Activated CD4-positive, alpha-beta T cell treated with anti-CD3 and anti-CD28 coated beads for 1 hour (primary cell): ENCODE measurements at regions not wholly inside any gene's neighbourhood (a gene's known extent, or its start where the extent isn't known, plus 50 kb on each side); places are given as distances from the start of the nearest gene placed in this dataset.
A peak's percentile ranks its signal among the peaks of the same experiment; 100 is the strongest.
"Not testable (repeated sequence)": the region's sequence is repeated elsewhere in the genome, so short reads cannot be mapped to it uniquely, and the experiment has no call there.

Source experiments
- DNase-seq: peaks from one replicate; pipeline ENCODE4 v3.0.0-alpha.2; 2020

GRCh38 chrX:124720532-124720931, 374.2 kb downstream of the SH2D1A start:
- no peak for DNase-seq

- DNase-seq: no peak
Observed at GRCh38 chrX:124725502-124725901, 379.1 kb downstream of the SH2D1A start.

DNA sequence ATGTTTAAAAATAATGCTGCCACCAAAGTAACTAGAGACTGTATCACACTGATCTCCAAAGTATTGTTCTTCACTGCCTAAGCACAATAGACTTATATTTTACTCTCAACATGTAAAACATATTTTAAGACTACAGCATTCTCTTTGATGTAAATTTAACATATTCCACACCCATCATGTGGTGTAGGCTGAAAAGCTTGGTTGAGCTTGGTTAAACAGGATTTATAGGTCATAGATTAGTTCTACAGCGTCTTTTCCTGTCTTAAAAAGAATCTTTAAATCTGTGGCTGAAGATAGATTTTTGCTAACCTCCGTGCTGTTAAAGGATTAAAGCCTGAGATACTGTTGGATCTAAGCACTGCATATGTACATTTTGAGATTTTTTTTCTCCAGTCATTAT, 379.9 kb downstream of the SH2D1A start:
- DNase-seq: no peak

GRCh38 chrX:124726881-124727280, 380.5 kb downstream of the SH2D1A start:
- no peak for DNase-seq

DNA sequence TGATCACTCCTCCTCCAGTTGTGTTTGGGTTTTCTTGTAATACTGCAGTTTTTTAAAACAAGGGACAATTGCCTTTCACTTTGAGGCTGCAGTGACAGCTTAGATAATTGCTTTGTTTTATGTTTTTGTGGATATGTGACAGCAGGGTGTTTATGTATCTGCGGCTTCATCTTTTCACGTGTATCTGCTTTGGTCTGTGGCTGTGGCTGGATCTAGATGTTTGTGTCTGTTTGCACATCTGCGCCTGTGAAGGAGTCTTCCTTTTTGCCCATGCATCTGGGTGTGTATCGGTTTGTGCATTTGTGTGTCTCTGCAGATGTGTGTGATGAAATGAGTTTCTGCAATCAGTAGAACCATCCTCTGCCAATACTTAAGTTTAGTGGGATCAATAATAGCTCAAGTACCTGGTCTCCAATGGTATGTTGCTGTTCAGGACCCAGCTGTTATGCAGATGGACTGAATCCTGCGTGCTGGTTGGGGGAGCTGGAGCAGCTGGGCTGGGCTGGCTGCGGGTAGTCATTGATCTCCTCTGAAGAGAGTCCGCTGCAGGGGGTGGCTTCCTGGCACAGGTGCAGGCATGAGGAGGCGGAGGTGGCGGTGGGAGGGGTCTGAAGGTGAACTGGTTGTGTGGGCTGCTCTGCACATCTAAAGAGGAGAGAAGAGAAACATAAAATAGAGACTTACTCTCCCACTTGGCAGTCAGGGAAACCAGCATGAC, 390.3 kb downstream of the SH2D1A start:
- peak; percentile 22 for DNase-seq

- DNase-seq: no peak
Observed at GRCh38 chrX:124737771-124738170, 391.4 kb downstream of the SH2D1A start.

- DNase-seq: no peak
Observed at GRCh38 chrX:124747295-124747694, 400.9 kb downstream of the SH2D1A start.

GRCh38 chrX:124764354-124764753, 418.0 kb downstream of the SH2D1A start:
- no peak for DNase-seq

GRCh38 chrX:124769166-124769565, 422.8 kb downstream of the SH2D1A start:
- DNase-seq: no peak

DNA sequence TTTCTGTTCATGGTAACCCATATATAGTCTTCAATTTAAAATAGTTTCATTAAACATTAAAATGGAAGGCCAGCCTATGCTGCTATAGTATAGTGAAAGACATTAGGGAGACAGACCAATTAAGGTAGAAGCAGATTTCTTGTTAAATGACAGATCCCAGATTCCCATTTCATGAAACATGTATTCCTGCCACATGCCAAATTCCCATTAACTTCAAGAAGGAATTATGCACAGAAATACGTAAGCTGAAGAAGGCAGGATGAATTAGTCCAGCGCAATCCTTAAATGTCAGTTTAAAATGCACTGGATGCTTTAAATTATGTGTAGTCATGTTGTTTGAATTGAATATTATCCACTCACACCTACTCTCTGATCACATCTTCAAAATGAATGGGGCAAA, 424.9 kb downstream of the SH2D1A start:
- DNase-seq: no peak

DNA sequence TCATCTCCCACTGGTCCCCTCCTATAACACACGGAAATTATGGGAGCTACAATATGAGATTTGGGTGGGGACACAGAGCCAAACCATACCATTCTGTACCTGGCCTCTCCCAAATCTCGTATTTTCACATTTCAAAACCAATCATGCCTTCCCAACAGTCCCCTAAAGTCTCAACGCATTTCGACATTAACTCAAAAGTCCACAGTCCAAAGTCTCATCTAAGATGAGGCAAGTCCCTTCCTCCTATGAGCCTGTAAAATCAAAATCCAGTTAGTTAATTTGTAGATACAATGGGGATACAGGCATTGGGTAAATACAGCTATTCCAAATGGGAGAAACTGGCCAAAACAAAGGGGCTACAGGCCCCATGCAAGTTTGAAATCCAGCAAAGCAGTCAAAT, 441.9 kb downstream of the SH2D1A start:
- not testable (repeated sequence) for DNase-seq

- not testable (repeated sequence) for DNase-seq
Observed at GRCh38 chrX:124789874-124790273, 443.5 kb downstream of the SH2D1A start.

- no peak for DNase-seq
Observed at GRCh38 chrX:124791492-124792095, 445.2 kb downstream of the SH2D1A start.

DNA sequence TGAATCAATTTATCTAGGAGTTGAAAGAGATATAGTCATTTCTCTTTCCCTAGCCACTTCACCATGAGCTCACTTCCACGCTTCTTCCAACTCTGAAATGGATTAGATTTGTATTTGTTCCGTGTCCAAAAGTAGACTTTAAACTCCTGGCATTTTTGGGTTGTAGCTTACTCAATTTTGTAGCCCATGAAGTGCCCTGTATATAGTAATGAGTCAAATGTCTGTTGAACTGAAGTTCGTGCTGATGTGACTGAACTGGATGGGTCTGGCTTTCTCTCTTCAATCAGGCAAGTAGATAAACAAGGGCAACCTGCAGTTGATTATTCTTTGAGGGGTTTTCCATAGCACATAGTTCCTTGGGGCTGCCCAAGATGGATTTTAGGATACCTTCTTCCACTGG, 450.6 kb downstream of the SH2D1A start:
- no peak for DNase-seq

DNA sequence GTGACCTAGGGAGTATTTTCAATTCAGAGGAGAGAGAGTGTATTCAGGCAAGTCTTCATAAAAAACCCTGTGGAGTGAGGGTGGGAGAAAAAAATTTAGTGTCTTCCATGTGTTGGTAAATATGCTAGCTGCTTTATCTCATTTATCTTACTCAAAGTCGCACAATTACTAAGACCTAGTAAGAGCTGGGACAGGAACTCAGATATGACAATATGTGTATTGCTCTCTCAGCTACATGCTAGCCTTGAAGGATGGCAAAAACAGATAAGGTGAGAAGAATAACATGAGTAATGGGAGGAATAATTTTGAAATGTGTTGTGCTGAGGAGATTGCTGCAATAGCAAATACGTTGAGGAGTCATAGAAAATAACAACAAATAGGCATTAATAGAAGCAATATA, 458.6 kb downstream of the SH2D1A start:
- no peak for DNase-seq

DNA sequence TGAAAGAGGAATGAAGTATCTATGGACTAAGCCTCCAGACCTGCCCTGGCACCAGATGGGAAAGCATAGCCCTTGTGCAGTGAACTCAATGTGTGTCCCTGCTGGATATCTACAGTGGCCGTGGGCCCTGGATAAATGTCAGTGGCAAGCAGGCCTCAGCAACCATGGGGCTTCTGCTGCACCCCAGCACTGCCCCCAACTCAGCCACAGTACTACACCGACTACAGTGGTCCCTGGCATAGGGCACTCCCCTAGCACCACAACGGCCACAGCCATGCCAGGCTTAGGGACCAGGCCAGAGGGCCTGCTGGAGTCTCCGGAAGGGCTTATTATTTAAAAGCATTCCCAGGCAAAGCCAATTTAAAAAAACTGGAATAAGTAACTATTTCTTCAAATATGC, 459.1 kb downstream of the SH2D1A start:
- no peak for DNase-seq

DNA sequence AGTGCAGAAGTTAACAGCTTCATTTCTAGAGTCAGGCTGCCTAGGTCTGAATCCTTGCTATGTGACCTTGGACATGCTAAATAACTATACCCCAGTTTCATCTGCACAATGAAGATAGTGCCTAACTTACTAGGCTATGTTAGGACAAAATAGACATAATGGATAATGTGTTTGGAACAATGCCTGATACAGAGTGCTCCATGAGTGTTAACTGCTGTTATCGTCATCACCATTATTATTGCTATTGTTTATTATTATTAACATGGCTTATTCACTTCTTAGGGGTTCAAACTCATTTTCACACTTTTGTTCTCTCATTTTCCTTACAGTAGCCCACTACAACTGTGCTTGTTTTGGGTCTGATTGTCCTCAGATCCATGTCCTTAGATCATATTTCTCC, 467.7 kb downstream of the SH2D1A start:
- no peak for DNase-seq

GRCh38 chrX:124818033-124818432, 471.7 kb downstream of the SH2D1A start:
- DNase-seq: no peak

- DNase-seq: no peak
Observed at GRCh38 chrX:124818764-124819163, 472.4 kb downstream of the SH2D1A start.

GRCh38 chrX:124820738-124821137, 474.4 kb downstream of the SH2D1A start:
- no peak for DNase-seq

GRCh38 chrX:124827258-124827845, 481.0 kb downstream of the SH2D1A start:
- no peak for DNase-seq

- no peak for DNase-seq
Observed at GRCh38 chrX:124829930-124830329, 483.6 kb downstream of the SH2D1A start.

DNA sequence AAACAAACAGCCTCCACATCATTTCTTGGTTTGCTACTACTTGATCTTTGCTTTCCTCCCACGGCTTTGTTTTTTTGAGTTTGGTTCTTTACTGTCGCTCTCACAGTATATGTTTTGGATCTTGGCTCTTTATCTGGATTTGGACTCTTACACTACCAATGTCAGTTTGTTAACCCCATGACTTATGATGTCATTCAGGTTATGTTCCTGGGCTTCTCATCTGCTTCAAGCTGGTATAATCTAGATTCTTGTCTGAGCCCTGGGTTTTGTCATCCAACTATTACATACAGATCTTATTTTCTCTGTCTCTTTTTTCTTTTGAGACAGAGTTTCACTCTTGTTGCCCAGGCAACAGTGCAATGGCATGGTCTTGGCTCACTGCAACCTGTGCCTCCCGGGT, 482.9 kb upstream of the TEX13C start:
- DNase-seq: no peak

- no peak for DNase-seq
Observed at GRCh38 chrX:124842205-124842604, 477.5 kb upstream of the TEX13C start.

DNA sequence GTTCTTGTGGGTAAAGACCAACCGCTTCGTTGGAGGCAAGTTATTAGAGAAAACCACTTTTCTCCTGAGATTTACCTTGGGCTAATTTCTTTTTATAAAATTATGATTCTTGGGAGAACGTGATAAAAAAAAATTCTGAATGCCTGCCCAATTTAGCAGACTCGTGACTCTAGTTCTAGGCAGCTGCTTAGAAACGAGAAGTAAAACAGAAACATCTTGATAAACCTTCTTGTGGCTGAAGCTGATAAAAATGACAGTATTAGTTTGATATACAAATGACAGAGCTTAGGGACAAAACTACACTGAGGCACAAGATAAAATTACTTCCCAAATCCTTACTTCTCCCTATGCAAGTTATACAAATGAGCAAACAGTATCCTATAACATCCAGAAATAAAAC, 458.9 kb upstream of the TEX13C start:
- DNase-seq: no peak
